Putamen (tissue), 1 donor: ENCODE measurements at regions not wholly inside any gene's neighbourhood (a gene's known extent, or its start where the extent isn't known, plus 50 kb on each side); places are given as distances from the start of the nearest gene placed in this dataset.

ENCODE experiments used
- DNase-seq: peaks from one replicate; pipeline ENCODE4 v3.0.0-alpha.2; 2016; ENCODE audit warnings: low spot score

DNA sequence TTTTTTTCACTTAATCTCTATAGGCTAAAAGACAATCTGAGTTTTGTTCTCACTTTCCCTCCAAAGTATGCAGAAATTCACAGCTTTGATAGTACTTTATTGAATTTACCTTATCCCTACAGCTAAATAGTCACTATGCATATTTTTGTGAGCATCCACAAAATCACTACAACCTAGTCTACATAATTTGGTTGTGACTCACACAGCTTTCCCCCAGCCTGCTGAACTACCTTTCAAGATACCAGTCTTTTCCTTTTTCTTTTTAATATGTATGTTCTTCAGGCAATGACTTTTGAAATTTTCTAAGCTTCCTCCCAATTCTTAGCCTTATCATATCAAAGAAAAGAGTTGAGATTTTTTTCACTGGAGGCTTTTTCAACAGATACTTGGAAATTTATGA, 347.3 kb upstream of the CDH6 start:
- no peak for DNase-seq

DNA sequence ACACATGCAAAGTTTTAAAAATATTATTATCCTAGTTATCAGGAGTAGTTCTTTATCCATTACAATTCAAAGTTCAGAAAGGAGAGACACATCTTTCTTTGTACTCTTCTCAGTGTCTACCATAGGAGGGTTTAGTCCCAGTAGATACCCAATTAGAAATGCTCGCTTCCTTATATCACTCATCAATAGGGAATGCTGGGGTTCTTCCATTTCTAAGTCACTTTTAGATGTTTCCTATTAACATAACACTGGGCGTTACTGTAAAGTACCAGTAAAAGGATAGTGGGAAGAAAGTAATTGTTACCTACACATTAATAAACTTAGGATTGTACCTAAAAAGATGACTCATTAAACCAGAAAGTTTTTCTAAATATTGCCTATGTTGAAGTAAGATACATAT, 348.3 kb upstream of the CDH6 start:
- no peak for DNase-seq

DNA sequence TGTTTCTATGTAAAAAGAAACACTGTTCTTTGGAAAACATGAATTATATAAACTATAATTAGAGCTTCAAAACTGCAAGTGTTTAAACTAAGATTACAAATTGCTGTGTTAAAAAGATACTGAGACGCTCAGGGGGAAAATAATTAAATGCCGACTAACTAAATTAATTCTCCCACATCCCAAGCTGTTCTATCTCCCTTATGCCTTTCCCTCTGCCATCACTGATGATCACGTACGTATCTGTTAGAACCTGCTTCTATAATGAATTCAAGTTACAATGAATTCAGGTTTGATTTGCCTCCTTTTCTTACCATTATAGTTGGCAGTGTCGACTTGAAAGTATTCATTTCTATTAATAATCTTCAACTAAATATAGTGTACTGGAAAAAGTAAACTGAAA, 349.9 kb upstream of the CDH6 start:
- DNase-seq, result no peak

DNA sequence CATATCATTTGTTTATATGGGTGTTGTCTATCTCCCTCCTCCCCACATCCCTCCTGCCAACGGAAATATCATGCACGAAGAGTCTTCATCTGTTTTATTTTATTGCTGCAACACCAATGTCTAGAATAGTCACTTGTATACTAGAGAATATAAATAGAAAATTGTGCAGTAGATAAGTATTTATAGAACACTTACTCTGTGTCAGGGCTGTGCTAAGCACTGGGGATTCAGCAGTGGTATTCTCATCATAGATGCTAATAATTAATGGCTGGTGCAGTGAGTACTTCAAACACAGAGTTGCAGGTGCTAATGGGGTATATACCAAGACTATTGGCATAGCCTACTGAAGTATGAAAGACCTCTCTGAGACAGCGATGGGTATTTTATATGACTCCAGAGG, 353.5 kb upstream of the CDH6 start:
- DNase-seq, result no peak

DNA sequence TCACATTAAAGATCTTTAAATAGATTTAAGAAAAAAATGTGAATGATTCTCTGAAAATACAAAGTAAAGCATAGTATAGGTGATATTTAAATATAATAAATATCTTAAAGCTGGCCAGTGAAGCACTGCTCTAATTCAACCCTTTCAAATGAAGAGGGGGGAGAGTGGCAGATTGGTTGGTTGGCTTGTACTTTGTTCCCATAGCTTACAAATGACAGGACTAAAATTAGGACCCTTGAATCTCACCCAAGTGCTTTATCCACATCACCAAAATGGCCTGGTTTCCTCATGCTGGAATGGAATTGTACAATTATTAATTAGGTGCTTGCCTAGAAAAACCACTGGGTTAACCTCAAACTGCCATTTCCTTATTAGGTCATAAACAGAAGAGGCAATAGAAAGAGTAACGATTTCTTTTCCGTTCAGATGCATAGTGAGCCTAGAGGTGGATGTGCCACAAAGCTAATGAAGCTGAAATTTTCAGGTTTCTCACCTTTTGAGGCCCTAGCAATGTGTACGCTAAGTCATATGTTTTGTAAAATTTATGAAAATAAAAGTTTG, 354.5 kb upstream of the CDH6 start:
- no peak for DNase-seq

DNA sequence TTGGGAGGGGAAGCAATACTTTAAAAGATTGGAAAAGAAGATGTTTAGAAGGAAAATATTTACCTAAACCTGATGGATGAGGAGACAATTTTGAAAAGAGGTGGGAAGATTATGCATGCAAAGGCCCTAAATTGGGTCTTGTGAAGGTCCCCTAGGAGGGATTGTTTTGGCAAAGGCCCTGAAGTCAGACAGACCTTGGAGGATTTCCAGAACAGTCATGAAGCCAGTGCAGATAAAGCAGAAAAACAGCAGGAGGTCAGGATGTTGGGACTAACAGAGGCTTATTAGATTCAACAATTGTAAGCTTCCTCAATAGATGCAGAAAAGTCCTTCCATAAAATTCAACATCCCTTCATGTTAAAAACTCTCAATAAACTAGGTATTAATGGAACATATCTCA, 361.0 kb upstream of the CDH6 start:
- no peak for DNase-seq

DNA sequence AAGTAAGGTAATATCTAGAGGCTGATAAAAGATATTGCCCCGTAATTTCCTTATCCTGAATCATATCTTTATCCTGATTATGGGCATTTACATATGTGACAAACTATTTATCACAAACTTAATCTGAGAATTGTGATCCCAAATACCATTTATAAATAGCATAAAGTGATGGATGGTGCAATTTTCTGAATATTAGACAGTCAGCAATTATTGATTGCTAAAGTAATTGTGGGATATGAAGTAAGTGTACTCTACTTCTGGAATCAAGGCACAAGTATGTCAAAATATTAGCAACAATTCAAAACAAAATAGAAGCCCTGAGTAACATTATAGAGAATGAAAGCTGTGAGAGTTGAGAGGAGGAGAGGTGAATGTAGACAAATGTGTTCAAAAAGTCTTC, 361.9 kb upstream of the CDH6 start:
- DNase-seq, result no peak

DNA sequence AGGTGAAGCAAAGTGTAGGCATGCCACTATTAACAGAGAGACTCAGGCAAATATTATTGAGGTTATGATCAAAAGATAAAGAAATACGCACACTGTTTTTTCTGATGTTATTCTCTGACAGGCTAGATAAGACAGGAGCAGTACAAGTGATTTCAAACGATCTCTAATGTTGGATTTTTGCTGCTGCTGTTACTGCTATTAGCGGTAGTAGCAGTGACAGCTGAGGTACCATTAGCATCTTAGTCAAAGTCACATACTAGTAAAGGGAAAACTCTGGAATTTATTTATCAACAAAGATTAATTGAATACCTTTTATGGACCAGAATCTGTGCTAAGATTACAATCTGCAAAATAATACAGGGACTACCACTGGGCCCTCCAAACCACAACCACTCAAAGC, 362.4 kb upstream of the CDH6 start:
- no peak for DNase-seq

DNA sequence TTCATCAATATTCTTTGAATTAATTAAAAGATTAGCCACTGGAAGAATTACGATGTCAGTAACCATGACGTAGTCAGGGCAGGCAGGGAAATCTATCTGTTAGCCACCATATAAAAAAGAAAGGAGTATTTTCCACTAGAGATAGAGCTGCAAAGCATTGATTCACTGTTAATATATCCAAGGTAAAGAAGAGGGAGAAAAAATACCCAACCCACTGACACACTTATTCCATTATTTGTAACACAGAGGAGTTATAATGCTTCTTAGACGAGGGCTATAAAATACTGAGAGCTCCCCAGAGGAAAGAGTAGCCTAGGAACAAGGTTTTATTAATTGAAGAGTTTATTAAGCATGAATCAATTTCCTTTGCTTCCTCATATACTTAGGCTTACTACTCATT, 382.2 kb upstream of the CDH6 start:
- no peak for DNase-seq

DNA sequence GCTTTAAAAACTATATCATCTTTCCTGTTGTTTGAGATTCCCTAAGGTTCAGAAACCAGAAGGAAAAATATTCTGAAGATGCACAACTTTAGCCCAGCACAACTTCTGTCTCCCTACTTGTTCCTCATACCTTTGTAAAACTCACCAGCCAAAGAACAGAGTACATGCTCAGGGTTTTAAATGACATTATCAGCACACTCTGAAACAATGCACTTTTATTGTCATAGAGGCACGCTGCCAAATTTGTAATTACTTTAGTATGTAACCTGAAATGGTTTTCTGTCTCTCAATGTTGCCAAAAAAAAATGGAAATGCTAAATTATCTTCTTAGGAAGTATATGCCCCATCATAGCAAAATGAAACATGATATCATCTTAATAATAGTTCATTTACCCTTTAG, 383.6 kb upstream of the CDH6 start:
- no peak for DNase-seq

DNA sequence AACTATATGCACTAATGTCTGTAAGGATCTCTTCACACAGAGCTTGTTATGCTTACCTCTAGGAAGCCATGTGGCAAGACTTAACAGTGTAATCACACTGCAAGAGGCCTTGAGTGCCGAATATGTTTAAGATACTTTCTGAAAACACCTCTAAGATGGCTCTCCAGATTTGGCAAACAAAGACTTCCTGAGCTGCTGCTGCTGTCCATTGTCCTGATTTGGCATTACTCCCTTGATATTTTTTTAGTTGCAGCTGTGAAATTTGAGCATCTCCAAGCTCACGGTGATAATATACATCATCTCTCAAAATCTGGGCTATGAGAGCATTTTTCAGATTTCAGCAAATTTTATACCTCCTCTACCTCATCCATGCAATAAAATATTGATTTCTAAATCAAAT, 384.5 kb upstream of the CDH6 start:
- no peak for DNase-seq

DNA sequence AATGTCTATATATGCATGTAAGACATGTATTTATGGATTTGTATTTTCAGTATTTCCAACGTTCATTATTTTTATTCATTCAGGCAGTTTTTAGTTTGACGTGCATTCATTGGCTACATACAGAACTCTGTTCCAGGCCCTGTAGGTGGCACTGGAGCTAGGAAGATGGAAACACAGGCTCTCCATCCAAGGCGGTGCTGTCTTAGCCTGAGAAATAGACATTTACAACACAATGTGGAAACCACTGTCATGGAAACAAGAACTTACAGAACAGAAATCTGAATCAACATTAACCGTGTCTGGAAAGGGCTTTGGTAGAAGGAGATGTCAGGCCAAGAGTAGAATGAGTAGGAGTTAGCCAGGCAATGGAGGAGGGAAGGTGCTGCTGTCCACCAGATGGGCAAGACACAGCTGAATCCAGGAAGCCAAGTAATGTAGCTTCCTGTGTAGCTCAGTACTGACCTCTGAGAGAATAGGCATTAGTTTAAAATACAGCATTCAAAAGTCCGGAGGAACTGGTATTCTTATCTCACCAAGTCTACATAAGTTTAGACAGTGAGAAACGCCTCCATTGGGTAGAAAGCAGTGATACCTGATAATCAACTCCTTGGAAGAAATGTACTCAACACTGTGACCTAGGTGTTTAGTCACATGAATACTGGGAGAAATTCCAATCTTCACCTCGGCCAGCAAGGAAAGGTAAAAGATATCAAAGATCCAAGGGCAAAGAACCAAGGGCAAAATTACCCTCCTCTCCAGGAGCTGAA, 388.6 kb upstream of the CDH6 start:
- DNase-seq, result no peak

DNA sequence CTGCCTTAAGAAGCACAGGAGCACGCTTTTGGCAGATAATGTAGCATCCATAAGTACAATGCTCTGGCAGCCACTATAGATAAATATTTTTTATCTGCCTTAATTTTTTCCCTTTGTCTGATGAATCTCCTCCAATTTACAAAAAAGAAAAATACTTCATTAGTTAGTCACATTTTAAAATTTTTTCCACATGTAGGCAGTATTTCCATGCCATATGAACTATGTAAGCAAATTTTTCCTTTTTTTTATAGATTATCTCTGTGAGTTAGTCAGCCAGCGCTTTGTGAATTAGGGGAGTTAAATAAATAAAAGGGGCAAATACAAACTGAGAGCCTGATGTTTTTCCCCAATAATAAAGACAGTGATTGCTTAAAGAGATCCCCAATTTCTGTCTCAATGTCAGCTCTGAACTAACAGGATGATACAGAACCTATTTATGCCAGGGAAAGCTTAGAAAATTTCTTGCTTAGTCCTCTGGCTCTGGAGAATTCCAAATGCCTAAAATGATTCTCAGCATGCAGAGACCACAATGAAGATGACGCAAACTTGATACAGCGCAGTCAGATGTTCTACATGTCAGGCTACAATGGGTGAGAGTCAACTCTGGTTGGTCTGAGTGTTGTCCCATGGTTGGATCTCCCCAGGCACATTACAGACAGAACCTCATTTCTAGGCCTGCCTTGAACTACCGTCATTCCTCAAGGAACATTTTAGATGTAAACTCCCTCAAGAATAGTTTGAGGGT, 390.4 kb upstream of the CDH6 start:
- DNase-seq, result no peak

DNA sequence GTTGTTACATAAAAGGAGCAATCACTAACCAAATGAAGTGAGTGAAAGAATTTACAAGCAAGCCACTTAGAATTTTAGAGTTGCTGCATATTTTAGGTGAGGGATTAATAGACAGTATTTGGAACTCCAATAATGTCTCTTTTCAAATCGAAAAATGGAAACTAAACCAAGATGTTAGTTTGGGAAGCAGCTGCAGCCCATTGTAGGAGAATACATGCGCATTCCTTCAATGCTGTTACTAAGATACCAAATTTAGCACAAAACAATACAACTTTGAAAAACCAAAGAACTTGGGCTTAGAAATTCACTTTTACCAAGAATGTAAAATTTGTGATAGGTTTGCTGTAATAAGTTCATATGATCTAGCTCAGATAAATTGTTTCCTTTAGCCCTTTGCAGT, 411.8 kb upstream of the CDH6 start:
- no peak for DNase-seq

DNA sequence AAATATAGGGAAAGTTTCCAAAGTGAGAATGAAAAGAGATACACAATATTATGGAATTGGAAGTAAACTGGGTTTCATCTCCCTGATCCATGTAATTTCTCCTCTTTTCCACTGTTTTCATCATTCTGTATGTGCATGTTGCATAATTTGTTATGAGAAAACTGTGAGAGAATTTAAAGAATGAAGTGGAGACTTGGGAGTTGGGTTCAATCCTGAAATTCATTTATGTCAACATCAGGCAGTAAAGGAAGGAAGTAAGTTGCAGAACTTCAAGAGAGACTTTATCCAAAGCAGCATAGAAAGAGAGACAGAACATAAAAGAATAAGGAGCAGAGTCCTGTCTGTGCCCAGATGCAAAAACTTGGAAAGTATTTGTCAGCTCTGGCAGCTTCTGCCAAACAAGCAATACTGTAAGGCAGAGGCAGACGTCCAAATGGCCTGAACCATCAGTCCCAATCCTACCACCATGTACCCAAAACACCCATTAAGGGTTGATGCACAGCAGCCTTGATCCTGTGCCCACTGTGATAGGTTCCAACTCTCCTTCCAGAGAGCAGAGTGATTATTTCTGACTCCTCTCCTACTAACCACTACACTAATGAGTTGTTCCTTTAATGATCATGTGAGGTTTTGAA, 425.3 kb upstream of the CDH6 start:
- no peak for DNase-seq

DNA sequence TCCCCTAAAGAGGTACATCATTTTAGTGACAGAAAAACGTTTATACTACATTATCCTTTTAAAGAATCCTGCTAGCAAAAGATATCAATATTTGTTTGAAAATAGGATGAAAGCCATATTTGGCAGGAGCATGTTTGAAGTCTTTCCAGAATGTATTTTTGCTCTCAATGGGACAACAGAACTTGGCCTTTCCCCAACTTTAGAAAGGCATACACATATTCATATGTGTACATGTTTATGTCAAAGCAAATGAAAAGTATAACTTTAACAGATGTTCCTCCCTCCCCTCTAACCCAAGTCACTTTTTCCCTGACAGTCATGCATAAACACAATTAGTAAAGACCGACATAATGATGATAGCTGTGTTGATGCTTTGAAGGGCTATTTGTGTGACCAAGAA, 427.8 kb upstream of the CDH6 start:
- no peak for DNase-seq

DNA sequence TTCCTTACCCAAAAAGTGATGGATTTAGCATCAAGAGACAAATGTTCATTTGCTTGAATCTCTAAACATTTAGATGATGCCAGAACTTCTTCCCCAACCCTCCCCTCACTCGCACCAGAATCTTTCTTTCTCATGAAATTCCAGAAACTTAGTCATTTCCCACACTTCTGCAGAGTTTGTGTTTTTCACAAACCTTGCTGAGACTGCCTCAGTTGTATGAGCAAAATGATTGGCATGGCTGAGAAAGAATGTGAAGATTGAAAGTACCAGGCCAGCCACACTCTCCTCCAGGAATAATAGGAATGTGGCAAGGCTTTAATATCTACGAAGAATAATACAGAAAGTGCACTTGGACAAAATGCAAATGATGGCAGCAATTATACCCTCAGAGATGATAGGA, 428.3 kb upstream of the CDH6 start:
- DNase-seq, result no peak

DNA sequence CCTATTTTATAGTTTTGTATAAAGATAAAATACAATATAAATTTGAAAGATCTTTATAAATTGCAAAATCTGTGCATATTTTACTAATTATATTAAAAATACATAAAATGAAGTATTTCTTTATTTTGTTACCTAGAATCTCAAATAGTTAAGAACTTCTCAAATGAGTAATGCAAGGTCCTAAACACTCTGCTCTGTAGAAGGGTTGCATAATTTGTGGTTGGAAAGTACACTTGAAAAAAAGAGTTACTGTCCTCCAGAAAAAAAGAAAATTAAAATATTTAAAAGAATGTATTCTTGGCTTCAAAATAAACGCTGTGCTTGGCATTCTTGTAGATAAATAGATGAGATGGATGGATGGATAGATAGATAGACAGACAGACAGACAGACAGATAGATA, 428.8 kb upstream of the CDH6 start:
- DNase-seq, result no peak

DNA sequence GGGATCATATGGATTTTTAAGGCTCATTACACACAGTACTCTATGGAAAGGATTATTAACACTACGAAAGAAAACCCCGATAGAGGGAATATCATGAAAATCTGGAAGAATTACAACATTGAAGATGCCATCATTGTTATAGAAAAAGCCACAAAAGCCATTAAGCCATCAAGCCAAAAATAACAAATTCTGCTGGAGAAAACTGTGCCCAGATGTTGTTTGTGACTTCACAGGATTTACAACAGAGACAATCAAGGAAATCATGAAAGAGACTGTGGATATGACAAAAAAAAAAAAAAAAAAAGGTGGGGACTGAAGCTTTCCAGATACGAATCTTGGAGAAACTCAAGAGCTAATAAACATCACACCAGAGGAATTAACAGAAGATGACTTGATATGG, 433.8 kb upstream of the CDH6 start:
- DNase-seq, result no peak

DNA sequence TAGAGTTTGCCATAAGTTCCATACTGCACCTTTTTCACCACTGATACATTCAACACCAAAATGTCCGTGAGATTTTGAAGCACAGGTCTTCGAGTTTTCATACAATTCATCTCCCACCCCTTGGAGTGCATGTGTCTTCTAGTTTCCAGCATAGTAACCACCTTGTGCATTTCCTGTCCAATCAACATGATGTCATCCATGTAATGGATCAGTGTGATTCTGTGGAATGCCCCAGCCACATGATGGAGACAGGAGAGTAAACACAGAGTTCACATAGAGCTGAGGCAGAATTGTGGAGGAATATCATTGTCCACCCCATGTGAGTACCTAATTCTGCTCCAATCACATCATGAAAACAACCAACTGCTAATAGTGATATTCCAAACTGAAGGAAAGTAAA, 441.5 kb upstream of the CDH6 start:
- DNase-seq, result no peak

DNA sequence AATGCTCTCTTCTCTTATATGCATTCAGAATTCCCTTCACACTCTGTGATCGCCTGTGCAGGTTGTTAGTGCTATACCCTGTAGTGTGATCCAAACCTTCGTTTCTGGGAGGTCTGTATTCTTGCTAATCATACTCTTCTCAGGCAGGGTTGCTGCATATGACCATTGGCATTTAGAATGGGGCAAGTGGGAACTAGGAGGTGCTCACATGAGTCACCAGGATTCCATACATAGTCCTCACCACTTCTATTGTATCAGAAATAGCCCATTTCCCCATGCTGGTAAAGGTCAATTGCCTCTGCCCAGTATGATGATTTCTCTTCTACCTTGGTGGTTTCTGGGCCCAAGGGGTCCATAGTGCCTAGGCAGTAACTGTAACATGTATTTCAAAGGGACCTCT, 443.5 kb upstream of the CDH6 start:
- no peak for DNase-seq

DNA sequence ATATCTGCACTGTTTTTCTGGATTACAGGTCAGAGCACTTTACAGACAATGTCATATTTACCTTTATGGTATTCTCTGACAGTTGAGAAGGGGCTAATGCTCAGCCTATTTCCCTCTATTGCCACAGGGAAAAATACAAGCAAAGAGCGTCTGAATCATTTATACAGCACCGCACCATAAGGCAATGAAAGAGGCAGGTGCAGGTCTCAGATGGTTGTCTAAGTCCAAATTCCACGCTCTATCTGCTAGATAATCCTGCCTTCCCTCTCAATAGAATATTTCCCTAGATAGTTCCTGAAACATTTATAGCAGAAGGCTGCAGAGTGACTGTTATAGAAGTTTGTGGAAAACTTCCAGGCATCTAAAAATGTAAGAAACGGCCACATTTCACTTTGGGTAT, 446.1 kb upstream of the CDH6 start:
- no peak for DNase-seq

DNA sequence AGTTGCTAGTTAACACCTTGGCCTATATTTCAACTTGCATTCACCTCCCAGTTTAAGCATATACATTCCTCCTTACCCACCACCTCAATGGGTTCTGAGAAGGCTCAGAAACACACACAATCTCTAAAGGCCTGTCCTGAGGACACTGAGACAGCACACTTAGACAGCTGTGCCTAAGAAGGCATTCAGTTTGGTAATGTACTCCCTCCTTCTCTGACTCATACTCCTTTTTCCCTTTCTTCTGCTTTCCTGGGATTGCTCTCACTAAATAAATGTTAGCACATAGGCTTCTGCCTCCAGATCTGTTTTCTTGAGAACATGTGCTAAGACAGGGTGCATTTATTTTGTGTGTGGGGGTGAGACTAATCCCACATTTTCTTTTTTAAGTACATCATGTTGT, 456.8 kb upstream of the CDH6 start:
- DNase-seq, result no peak
